HEK293T (cell line): ENCODE measurements at regions not wholly inside any gene's neighbourhood (a gene's known extent, or its start where the extent isn't known, plus 50 kb on each side); places are given as distances from the start of the nearest gene placed in this dataset.

ENCODE experiments used
- FOXA1 ChIP-seq: fragments of 450-650 bp; IDR thresholded peaks from 2 replicates; pipeline ENCODE4 v1.6.1; 2016; ENCODE audit warnings: mild to moderate bottlenecking
- HDGF ChIP-seq: fragments of 450-650 bp; IDR thresholded peaks from 2 replicates; pipeline ENCODE4 v1.6.1; 2017; ENCODE audit warnings: antibody characterized with exemption, borderline replicate concordance
- LEF1 ChIP-seq: fragments of 450-650 bp; IDR thresholded peaks from 2 replicates; pipeline ENCODE4 v1.6.1; 2017; ENCODE audit warnings: mild to moderate bottlenecking, borderline replicate concordance

GRCh38 chr3:56885453-56885852, 83.7 kb upstream of the ARHGEF3 start:
- TF ChIP-seq HDGF = no peak
- TF ChIP-seq LEF1 = no peak
- no peak for TF ChIP-seq FOXA1
